ENCODE measurements at regions not wholly inside any gene's neighbourhood (a gene's known extent, or its start where the extent isn't known, plus 50 kb on each side); places are given as distances from the start of the nearest gene placed in this dataset.

DNA sequence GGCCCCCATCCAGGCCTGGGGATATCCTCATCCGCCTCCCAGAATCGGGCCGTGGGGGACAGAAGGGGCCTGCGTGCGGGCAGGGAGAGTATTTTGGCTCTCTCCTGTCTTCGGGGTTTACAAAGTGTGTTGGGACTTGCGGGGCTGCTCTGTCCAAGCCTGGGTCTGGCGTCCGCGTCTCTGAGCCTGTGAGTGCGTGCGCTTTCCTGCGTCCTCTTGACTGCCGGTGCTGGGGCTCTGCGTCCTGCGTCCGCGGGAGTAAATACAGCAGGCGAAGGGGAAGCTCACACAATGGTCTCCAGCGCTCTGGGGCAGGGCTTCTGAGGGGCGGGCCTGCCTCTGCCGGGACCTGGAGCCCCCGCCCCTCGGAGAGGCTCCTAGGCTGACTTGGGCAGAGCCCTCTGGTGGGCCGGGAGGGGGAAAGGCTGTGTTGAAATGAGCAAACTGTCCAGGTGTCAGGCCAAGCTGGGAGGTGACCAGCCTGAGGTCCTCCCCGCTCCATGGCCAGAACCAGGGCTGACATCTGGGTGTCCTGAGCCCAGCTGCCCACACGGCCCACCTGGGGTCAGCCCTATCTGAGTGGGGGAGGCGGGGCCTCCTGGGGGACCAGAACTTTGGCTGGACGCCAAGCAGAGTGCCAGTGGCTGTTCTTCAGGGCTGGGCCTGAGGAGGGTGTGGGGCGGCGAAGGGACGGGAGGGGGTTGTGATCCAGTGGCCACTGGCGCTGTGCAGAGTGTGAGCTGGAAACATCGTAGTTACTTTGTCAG is 233.6 kb downstream of the SEC14L1 start (continued):
- TF ChIP-seq, protein P1, sequence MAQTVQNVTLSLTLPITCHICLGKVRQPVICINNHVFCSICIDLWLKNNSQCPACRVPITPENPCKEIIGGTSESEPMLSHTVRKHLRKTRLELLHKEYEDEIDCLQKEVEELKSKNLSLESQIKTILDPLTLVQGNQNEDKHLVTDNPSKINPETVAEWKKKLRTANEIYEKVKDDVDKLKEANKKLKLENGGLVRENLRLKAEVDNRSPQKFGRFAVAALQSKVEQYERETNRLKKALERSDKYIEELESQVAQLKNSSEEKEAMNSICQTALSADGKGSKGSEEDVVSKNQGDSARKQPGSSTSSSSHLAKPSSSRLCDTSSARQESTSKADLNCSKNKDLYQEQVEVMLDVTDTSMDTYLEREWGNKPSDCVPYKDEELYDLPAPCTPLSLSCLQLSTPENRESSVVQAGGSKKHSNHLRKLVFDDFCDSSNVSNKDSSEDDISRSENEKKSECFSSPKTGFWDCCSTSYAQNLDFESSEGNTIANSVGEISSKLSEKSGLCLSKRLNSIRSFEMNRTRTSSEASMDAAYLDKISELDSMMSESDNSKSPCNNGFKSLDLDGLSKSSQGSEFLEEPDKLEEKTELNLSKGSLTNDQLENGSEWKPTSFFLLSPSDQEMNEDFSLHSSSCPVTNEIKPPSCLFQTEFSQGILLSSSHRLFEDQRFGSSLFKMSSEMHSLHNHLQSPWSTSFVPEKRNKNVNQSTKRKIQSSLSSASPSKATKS (CRISPR knock-in tag; IDR thresholded peaks at IDR 0.05): no peak
- TF ChIP-seq ZBTB21 (CRISPR knock-in tag; IDR thresholded peaks at IDR 0.05) (no peak), MBNL3 (CRISPR knock-in tag; conservative IDR thresholded peaks at IDR 0.05) (no peak), ELF3 (CRISPR knock-in tag; IDR thresholded peaks at IDR 0.05) (no peak), MZF1 (CRISPR knock-in tag; IDR thresholded peaks at IDR 0.05; ENCODE audit: borderline replicate concordance) (0 out of 2 replicates have a peak, but pooled peaks have one; percentile 15), NFE2L2 (IDR thresholded peaks at IDR 0.05; ENCODE audit: low read length) (no peak), SNAPC2 (CRISPR knock-in tag; IDR thresholded peaks at IDR 0.05) (no peak), CCDC6 (CRISPR knock-in tag; IDR thresholded peaks at IDR 0.05) (peak; percentile 69; the same call in 1 of the 2 replicates), GTF2F1 (IDR thresholded peaks at IDR 0.05; ENCODE audit: low read length) (no peak), ZNF569 (CRISPR knock-in tag; IDR thresholded peaks at IDR 0.05; ENCODE audit: borderline replicate concordance) (no peak), ZNF317 (CRISPR knock-in tag; IDR thresholded peaks at IDR 0.05) (no peak), FOXA3 (CRISPR knock-in tag; IDR thresholded peaks at IDR 0.05) (peak; percentile 65), PCBP1 (IDR thresholded peaks at IDR 0.05; ENCODE audit: borderline replicate concordance, low read depth, low read length) (peak; percentile 86), SMARCE1 (IDR thresholded peaks at IDR 0.05; ENCODE audit: borderline replicate concordance) (no peak), LCORL (IDR thresholded peaks at IDR 0.05) (no peak), LCORL (CRISPR knock-in tag; IDR thresholded peaks at IDR 0.05) (peak; percentile 91)
- TF ChIP-seq, protein P2, sequence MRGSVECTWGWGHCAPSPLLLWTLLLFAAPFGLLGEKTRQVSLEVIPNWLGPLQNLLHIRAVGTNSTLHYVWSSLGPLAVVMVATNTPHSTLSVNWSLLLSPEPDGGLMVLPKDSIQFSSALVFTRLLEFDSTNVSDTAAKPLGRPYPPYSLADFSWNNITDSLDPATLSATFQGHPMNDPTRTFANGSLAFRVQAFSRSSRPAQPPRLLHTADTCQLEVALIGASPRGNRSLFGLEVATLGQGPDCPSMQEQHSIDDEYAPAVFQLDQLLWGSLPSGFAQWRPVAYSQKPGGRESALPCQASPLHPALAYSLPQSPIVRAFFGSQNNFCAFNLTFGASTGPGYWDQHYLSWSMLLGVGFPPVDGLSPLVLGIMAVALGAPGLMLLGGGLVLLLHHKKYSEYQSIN (CRISPR knock-in tag; IDR thresholded peaks at IDR 0.05; ENCODE audit: borderline replicate concordance): no peak
- TF ChIP-seq, protein P3, sequence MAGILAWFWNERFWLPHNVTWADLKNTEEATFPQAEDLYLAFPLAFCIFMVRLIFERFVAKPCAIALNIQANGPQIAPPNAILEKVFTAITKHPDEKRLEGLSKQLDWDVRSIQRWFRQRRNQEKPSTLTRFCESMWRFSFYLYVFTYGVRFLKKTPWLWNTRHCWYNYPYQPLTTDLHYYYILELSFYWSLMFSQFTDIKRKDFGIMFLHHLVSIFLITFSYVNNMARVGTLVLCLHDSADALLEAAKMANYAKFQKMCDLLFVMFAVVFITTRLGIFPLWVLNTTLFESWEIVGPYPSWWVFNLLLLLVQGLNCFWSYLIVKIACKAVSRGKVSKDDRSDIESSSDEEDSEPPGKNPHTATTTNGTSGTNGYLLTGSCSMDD (CRISPR knock-in tag; IDR thresholded peaks at IDR 0.05): no peak
- TF ChIP-seq, protein P4, sequence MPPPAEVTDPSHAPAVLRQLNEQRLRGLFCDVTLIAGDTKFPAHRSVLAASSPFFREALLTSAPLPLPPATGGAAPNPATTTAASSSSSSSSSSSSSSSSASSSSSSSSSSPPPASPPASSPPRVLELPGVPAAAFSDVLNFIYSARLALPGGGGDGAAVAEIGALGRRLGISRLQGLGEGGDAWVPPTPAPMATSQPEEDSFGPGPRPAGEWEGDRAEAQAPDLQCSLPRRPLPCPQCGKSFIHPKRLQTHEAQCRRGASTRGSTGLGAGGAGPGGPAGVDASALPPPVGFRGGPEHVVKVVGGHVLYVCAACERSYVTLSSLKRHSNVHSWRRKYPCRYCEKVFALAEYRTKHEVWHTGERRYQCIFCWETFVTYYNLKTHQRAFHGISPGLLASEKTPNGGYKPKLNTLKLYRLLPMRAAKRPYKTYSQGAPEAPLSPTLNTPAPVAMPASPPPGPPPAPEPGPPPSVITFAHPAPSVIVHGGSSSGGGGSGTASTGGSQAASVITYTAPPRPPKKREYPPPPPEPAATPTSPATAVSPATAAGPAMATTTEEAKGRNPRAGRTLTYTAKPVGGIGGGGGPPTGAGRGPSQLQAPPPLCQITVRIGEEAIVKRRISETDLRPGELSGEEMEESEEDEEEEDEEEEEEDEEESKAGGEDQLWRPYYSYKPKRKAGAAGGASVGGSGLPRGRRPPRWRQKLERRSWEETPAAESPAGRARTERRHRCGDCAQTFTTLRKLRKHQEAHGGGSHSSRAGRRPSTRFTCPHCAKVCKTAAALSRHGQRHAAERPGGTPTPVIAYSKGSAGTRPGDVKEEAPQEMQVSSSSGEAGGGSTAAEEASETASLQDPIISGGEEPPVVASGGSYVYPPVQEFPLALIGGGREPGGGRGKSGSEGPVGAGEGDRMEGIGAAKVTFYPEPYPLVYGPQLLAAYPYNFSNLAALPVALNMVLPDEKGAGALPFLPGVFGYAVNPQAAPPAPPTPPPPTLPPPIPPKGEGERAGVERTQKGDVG (CRISPR knock-in tag; IDR thresholded peaks at IDR 0.05; ENCODE audit: borderline replicate concordance): peak; percentile 92; the same call in 1 of the 2 replicates
- TF ChIP-seq, protein P5, sequence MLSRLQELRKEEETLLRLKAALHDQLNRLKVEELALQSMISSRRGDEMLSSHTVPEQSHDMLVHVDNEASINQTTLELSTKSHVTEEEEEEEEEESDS (CRISPR knock-in tag; IDR thresholded peaks at IDR 0.05; ENCODE audit: borderline replicate concordance): no peak
- TF ChIP-seq, protein P6, sequence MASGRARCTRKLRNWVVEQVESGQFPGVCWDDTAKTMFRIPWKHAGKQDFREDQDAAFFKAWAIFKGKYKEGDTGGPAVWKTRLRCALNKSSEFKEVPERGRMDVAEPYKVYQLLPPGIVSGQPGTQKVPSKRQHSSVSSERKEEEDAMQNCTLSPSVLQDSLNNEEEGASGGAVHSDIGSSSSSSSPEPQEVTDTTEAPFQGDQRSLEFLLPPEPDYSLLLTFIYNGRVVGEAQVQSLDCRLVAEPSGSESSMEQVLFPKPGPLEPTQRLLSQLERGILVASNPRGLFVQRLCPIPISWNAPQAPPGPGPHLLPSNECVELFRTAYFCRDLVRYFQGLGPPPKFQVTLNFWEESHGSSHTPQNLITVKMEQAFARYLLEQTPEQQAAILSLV (CRISPR knock-in tag; IDR thresholded peaks at IDR 0.05; ENCODE audit: borderline replicate concordance): 0 out of 2 replicates have a peak, but pooled peaks have one; percentile 75

Data from HepG2 (cell line).